ENCODE measurements at regions not wholly inside any gene's neighbourhood (a gene's known extent, or its start where the extent isn't known, plus 50 kb on each side); places are given as distances from the start of the nearest gene placed in this dataset.

DNA sequence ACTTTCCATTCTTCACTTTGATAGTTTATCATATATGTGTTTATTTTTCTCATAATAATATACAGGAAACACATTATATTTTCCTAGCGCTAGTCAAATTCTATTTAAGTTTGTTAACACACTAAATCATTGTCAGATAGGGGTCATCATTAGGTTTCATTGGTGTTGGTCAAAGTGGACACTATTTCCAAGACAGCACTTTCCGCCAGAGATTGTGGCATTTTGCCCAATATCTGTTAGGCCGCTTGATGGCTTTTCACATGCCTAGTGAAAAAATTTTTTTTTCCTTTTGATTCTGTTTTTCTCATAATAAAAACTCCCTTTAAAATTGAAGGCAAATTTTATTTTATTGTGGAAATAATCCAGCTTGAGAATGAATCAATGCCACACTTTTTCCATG, 495.4 kb upstream of the AKR1E2 start:
- Mint-ChIP-seq H3K9me3 (no peaks in the 10 kb centered on the region), H3K4me3 (no peak overlapping the region), H3K36me3 (no peaks in the 10 kb centered on the region), H3K27me3 (ENCODE audit: low read depth) (no peaks in the 10 kb centered on the region), H3K4me1 (peaks cover 5% of the 10 kb centered on the region), H3K27ac (no peak overlapping the region)
- ChIA-PET POLR2A (no interaction called here), CTCF (no interaction called here)
- no peak for ATAC-seq
- no peak for DNase-seq (ENCODE audit: low spot score)
- TF ChIP-seq ZNF121 (CRISPR knock-in tag; IDR thresholded peaks at IDR 0.05): no peak
- no peak for TF ChIP-seq GABPB1 (CRISPR knock-in tag; IDR thresholded peaks at IDR 0.05)
- TF ChIP-seq, protein P1, sequence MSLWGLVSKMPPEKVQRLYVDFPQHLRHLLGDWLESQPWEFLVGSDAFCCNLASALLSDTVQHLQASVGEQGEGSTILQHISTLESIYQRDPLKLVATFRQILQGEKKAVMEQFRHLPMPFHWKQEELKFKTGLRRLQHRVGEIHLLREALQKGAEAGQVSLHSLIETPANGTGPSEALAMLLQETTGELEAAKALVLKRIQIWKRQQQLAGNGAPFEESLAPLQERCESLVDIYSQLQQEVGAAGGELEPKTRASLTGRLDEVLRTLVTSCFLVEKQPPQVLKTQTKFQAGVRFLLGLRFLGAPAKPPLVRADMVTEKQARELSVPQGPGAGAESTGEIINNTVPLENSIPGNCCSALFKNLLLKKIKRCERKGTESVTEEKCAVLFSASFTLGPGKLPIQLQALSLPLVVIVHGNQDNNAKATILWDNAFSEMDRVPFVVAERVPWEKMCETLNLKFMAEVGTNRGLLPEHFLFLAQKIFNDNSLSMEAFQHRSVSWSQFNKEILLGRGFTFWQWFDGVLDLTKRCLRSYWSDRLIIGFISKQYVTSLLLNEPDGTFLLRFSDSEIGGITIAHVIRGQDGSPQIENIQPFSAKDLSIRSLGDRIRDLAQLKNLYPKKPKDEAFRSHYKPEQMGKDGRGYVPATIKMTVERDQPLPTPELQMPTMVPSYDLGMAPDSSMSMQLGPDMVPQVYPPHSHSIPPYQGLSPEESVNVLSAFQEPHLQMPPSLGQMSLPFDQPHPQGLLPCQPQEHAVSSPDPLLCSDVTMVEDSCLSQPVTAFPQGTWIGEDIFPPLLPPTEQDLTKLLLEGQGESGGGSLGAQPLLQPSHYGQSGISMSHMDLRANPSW (CRISPR knock-in tag; conservative IDR thresholded peaks at IDR 0.05; ENCODE audit: low read depth): no peak
- no peak for TF ChIP-seq CREM (CRISPR knock-in tag; IDR thresholded peaks at IDR 0.05)

DNA sequence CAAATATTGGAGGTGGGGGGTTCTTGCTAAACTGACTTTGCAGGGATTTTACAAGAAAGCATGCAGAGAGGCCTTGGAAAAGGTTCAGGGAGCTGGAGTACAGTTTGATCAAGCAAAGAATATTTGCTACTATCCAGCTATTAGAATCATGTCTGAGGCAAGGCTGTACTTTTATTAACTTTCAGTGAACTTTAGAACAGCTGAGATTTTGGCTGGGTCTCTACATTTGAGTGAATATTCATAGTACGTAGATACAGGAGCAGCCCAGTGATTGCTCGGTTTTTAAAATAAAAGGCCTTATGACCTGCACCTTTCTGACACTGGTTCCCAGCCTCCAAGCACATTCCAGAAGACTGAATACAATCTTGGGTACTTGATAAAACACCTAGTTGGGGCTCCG, 496.8 kb upstream of the AKR1E2 start:
- Mint-ChIP-seq H3K27me3 (ENCODE audit: low read depth) (no peaks in the 10 kb centered on the region), H3K36me3 (no peaks in the 10 kb centered on the region), H3K4me3 (no peak overlapping the region), H3K4me1 (no peaks in the 10 kb centered on the region), H3K9me3 (no peaks in the 10 kb centered on the region), H3K27ac (no peak overlapping the region)
- CTCF ChIA-PET: no interaction called here
- TF ChIP-seq TEAD4 (CRISPR knock-in tag; IDR thresholded peaks at IDR 0.05) (no peak), CREB1 (CRISPR knock-in tag; IDR thresholded peaks at IDR 0.05) (no peak), ATF1 (CRISPR knock-in tag; IDR thresholded peaks at IDR 0.05) (no peak), SOX15 (CRISPR knock-in tag; IDR thresholded peaks at IDR 0.05) (no peak), JAZF1 (CRISPR knock-in tag; IDR thresholded peaks at IDR 0.05) (no peak), FOXK1 (CRISPR knock-in tag; IDR thresholded peaks at IDR 0.05) (no peak)
- TF ChIP-seq, protein P2, sequence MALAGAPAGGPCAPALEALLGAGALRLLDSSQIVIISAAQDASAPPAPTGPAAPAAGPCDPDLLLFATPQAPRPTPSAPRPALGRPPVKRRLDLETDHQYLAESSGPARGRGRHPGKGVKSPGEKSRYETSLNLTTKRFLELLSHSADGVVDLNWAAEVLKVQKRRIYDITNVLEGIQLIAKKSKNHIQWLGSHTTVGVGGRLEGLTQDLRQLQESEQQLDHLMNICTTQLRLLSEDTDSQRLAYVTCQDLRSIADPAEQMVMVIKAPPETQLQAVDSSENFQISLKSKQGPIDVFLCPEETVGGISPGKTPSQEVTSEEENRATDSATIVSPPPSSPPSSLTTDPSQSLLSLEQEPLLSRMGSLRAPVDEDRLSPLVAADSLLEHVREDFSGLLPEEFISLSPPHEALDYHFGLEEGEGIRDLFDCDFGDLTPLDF (CRISPR knock-in tag; IDR thresholded peaks at IDR 0.05): no peak
- TF ChIP-seq, protein P3, sequence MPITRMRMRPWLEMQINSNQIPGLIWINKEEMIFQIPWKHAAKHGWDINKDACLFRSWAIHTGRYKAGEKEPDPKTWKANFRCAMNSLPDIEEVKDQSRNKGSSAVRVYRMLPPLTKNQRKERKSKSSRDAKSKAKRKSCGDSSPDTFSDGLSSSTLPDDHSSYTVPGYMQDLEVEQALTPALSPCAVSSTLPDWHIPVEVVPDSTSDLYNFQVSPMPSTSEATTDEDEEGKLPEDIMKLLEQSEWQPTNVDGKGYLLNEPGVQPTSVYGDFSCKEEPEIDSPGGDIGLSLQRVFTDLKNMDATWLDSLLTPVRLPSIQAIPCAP (CRISPR knock-in tag; IDR thresholded peaks at IDR 0.05): no peak
- TF ChIP-seq, protein P4, sequence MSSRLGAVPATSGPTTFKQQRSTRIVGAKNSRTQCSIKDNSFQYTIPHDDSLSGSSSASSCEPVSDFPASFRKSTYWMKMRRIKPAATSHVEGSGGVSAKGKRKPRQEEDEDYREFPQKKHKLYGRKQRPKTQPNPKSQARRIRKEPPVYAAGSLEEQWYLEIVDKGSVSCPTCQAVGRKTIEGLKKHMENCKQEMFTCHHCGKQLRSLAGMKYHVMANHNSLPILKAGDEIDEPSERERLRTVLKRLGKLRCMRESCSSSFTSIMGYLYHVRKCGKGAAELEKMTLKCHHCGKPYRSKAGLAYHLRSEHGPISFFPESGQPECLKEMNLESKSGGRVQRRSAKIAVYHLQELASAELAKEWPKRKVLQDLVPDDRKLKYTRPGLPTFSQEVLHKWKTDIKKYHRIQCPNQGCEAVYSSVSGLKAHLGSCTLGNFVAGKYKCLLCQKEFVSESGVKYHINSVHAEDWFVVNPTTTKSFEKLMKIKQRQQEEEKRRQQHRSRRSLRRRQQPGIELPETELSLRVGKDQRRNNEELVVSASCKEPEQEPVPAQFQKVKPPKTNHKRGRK (CRISPR knock-in tag; IDR thresholded peaks at IDR 0.05; ENCODE audit: borderline replicate concordance): no peak
- TF ChIP-seq, protein P5, sequence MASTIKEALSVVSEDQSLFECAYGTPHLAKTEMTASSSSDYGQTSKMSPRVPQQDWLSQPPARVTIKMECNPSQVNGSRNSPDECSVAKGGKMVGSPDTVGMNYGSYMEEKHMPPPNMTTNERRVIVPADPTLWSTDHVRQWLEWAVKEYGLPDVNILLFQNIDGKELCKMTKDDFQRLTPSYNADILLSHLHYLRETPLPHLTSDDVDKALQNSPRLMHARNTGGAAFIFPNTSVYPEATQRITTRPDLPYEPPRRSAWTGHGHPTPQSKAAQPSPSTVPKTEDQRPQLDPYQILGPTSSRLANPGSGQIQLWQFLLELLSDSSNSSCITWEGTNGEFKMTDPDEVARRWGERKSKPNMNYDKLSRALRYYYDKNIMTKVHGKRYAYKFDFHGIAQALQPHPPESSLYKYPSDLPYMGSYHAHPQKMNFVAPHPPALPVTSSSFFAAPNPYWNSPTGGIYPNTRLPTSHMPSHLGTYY (CRISPR knock-in tag; IDR thresholded peaks at IDR 0.05): no peak
- DNase-seq (ENCODE audit: low spot score): no peak
- POLR2A ChIA-PET: no interaction called here
- no peak for ATAC-seq

DNA sequence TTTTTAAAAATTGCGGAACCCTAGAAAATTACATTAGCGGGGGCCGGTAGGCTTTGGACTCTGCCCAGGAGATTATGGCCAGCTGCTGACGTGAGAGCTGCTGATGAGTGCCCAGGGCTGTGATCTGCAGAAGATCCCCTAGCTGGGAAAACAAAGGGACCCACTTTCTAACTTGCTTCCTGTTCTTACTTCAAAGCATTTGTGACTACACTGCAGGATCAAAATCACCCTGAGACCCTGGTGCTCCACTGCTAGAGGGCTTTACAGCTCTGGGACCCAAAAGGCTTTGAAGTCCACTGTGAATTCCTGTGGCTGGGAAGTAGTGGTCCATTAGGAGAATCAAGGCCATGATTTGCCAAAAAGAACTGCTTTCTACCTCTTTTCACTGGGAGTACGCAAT, 499.4 kb upstream of the AKR1E2 start:
- CTCF ChIA-PET: no interaction called here
- Mint-ChIP-seq H3K4me1 (no peaks in the 10 kb centered on the region), H3K9me3 (no peaks in the 10 kb centered on the region), H3K27me3 (ENCODE audit: low read depth) (no peaks in the 10 kb centered on the region), H3K27ac (no peak overlapping the region), H3K4me3 (no peak overlapping the region), H3K36me3 (no peaks in the 10 kb centered on the region)
- no peak for ATAC-seq
- DNase-seq (ENCODE audit: low spot score): no peak
- POLR2A ChIA-PET: no interaction called here
- TF ChIP-seq JAZF1 (CRISPR knock-in tag; IDR thresholded peaks at IDR 0.05): no peak
- no peak for TF ChIP-seq ZBTB21 (CRISPR knock-in tag; IDR thresholded peaks at IDR 0.05; ENCODE audit: borderline replicate concordance)
- no peak for TF ChIP-seq NR2C2 (CRISPR knock-in tag; IDR thresholded peaks at IDR 0.05)
- TF ChIP-seq PRRX2 (CRISPR knock-in tag; IDR thresholded peaks at IDR 0.05): no peak
- TF ChIP-seq NFE2L1 (CRISPR knock-in tag; IDR thresholded peaks at IDR 0.05): no peak
- TF ChIP-seq, protein P6, sequence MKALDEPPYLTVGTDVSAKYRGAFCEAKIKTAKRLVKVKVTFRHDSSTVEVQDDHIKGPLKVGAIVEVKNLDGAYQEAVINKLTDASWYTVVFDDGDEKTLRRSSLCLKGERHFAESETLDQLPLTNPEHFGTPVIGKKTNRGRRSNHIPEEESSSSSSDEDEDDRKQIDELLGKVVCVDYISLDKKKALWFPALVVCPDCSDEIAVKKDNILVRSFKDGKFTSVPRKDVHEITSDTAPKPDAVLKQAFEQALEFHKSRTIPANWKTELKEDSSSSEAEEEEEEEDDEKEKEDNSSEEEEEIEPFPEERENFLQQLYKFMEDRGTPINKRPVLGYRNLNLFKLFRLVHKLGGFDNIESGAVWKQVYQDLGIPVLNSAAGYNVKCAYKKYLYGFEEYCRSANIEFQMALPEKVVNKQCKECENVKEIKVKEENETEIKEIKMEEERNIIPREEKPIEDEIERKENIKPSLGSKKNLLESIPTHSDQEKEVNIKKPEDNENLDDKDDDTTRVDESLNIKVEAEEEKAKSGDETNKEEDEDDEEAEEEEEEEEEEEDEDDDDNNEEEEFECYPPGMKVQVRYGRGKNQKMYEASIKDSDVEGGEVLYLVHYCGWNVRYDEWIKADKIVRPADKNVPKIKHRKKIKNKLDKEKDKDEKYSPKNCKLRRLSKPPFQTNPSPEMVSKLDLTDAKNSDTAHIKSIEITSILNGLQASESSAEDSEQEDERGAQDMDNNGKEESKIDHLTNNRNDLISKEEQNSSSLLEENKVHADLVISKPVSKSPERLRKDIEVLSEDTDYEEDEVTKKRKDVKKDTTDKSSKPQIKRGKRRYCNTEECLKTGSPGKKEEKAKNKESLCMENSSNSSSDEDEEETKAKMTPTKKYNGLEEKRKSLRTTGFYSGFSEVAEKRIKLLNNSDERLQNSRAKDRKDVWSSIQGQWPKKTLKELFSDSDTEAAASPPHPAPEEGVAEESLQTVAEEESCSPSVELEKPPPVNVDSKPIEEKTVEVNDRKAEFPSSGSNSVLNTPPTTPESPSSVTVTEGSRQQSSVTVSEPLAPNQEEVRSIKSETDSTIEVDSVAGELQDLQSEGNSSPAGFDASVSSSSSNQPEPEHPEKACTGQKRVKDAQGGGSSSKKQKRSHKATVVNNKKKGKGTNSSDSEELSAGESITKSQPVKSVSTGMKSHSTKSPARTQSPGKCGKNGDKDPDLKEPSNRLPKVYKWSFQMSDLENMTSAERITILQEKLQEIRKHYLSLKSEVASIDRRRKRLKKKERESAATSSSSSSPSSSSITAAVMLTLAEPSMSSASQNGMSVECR (CRISPR knock-in tag; IDR thresholded peaks at IDR 0.05; ENCODE audit: borderline replicate concordance): no peak
- TF ChIP-seq, protein P7, sequence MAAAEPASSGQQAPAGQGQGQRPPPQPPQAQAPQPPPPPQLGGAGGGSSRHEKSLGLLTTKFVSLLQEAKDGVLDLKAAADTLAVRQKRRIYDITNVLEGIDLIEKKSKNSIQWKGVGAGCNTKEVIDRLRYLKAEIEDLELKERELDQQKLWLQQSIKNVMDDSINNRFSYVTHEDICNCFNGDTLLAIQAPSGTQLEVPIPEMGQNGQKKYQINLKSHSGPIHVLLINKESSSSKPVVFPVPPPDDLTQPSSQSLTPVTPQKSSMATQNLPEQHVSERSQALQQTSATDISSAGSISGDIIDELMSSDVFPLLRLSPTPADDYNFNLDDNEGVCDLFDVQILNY (CRISPR knock-in tag; IDR thresholded peaks at IDR 0.05): no peak
- TF ChIP-seq, protein P3 (CRISPR knock-in tag; IDR thresholded peaks at IDR 0.05): no peak
- TF ChIP-seq ATF1 (CRISPR knock-in tag; IDR thresholded peaks at IDR 0.05): no peak
